COLO829 (cell line): ENCODE measurements at regions not wholly inside any gene's neighbourhood (a gene's known extent, or its start where the extent isn't known, plus 50 kb on each side); places are given as distances from the start of the nearest gene placed in this dataset.

Experiments
- DNase-seq: peaks from one replicate; pipeline ENCODE4 v3.0.0; 2012; ENCODE audit warnings: low spot score

- no peak for DNase-seq
Observed at GRCh38 chr2:128494307-128494639, 175.6 kb upstream of the HS6ST1 start.

- no peak for DNase-seq
Observed at GRCh38 chr2:128494640-128495321, 176.1 kb upstream of the HS6ST1 start.

GRCh38 chr2:128495996-128496547 is 177.4 kb upstream of the HS6ST1 start:
- DNase-seq, result no peak

GRCh38 chr2:128496700-128497099 is 178.0 kb upstream of the HS6ST1 start:
- DNase-seq, result no peak

GRCh38 chr2:128497461-128497860 is 178.8 kb upstream of the HS6ST1 start:
- DNase-seq, result no peak

- no peak for DNase-seq
Observed at GRCh38 chr2:128498086-128498485, 179.4 kb upstream of the HS6ST1 start.

GRCh38 chr2:128498589-128498988 is 179.9 kb upstream of the HS6ST1 start:
- no peak for DNase-seq

GRCh38 chr2:128499367-128500137 is 180.9 kb upstream of the HS6ST1 start:
- DNase-seq, result no peak

GRCh38 chr2:128500138-128500800 is 181.6 kb upstream of the HS6ST1 start:
- no peak for DNase-seq

GRCh38 chr2:128501006-128501690 is 182.5 kb upstream of the HS6ST1 start:
- DNase-seq, result no peak

- no peak for DNase-seq
Observed at GRCh38 chr2:128501700-128502099, 183.0 kb upstream of the HS6ST1 start.

- no peak for DNase-seq
Observed at GRCh38 chr2:128502200-128502599, 183.5 kb upstream of the HS6ST1 start.

GRCh38 chr2:128502638-128503246 is 184.1 kb upstream of the HS6ST1 start:
- DNase-seq, result no peak

- no peak for DNase-seq
Observed at GRCh38 chr2:128503399-128504245, 185.0 kb upstream of the HS6ST1 start.

GRCh38 chr2:128504246-128505149 is 185.8 kb upstream of the HS6ST1 start:
- no peak for DNase-seq

- no peak for DNase-seq
Observed at GRCh38 chr2:128505150-128505490, 186.5 kb upstream of the HS6ST1 start.

GRCh38 chr2:128505575-128506526 is 187.2 kb upstream of the HS6ST1 start:
- no peak for DNase-seq

GRCh38 chr2:128506534-128506933 is 187.9 kb upstream of the HS6ST1 start:
- no peak for DNase-seq
